H1 (cell line): ENCODE measurements at regions not wholly inside any gene's neighbourhood (a gene's known extent, or its start where the extent isn't known, plus 50 kb on each side); places are given as distances from the start of the nearest gene placed in this dataset.

Source experiments
- CTCF ChIA-PET: fragments of 300-600 bp; sonication (Branson Sonifier 250); formaldehyde crosslinking; loops from one replicate; lab custom pipeline; 2021; ENCODE audit not compliant: partially characterized antibody; lab: Charles Lee
- POLR2A ChIA-PET: fragments of 300-600 bp; sonication (Branson Sonifier 250); formaldehyde crosslinking; loops from one replicate; lab custom pipeline; 2021; ENCODE audit warnings: inconsistent platforms; ENCODE audit not compliant: partially characterized antibody; lab: Charles Lee
- DNase-seq, 2 experiments: peaks; one replicate each; pipeline versions ENCODE4 v3.0.0 to v3.0.0-alpha.2; 2010 to 2022; ENCODE audit warnings: low spot score in 2 of 2, low read depth in 1 of 2, mixed read lengths in 1 of 2
- FAIRE-seq: peaks from 2 replicates; lab custom pipeline; 2011; peaks lifted over from hg19 to GRCh38; lab: Jason Lieb, UNC
- H2AFZ ChIP-seq: 2 replicates; pipeline ENCODE4 v1.8.1; 2012; ENCODE audit warnings: low read length, inconsistent platforms
- H2AK5ac ChIP-seq: 2 replicates; pipeline ENCODE4 v1.6.1; 2013; ENCODE audit warnings: low read depth, low read length
- H2BK120ac ChIP-seq: replicated peaks from 2 replicates; pipeline ENCODE3; 2013; ENCODE audit warnings: low read depth, low read length, inconsistent platforms
- H2BK12ac ChIP-seq: 2 replicates; pipeline ENCODE4 v1.6.1; 2013; ENCODE audit warnings: low read depth, low read length
- H2BK15ac ChIP-seq: 2 replicates; pipeline ENCODE4 v1.6.1; 2013; ENCODE audit warnings: low read length
- H2BK20ac ChIP-seq: 2 replicates; pipeline ENCODE4 v1.6.1; 2013; ENCODE audit warnings: low read length
- H2BK5ac ChIP-seq: 2 replicates; pipeline ENCODE4 v1.6.1; 2013; ENCODE audit warnings: low read depth, low read length
- H3K14ac ChIP-seq: 2 replicates; pipeline ENCODE4 v1.6.1; 2013; ENCODE audit warnings: inconsistent platforms; ENCODE audit not compliant: insufficient read length
- H3K18ac ChIP-seq: 2 replicates; pipeline ENCODE4 v1.6.1; 2013; ENCODE audit warnings: low read length; ENCODE audit errors: extremely low read depth
- H3K23ac ChIP-seq: 2 replicates; pipeline ENCODE4 v1.6.1; 2013; ENCODE audit warnings: inconsistent platforms; ENCODE audit not compliant: insufficient read length
- H3K23me2 ChIP-seq: 2 replicates; pipeline ENCODE4 v1.6.1; 2013; ENCODE audit warnings: low read depth, low read length
- H3K27ac ChIP-seq: 2 replicates; pipeline ENCODE4 v1.6.1; 2011; ENCODE audit warnings: low read depth, low read length, inconsistent platforms
- H3K27me3 ChIP-seq, 4 experiments: replicated peaks in 1 of 4; 1 replicate in 1 of 4; 2 replicates in 3 of 4; pipeline versions ENCODE4 v1.6.1 to v1.8.1; 2011 to 2013; ENCODE audit warnings: low read length in 3 of 4, mild to moderate bottlenecking in 3 of 4, inconsistent platforms in 2 of 4, mixed read lengths in 2 of 4, moderate library complexity in 1 of 4; ENCODE audit not compliant: control insufficient read depth in 3 of 4, insufficient read depth in 3 of 4; ENCODE audit errors: extremely low read depth in 1 of 4
- H3K36me3 ChIP-seq, 4 experiments: 2 replicates each; pipeline versions ENCODE4 v1.6.1 to v1.8.1; 2011 to 2013; ENCODE audit warnings: mild to moderate bottlenecking in 4 of 4, low read length in 3 of 4, moderate library complexity in 2 of 4, control low read depth in 1 of 4, inconsistent platforms in 1 of 4; ENCODE audit not compliant: insufficient read depth in 4 of 4, control insufficient read depth in 2 of 4
- H3K4ac ChIP-seq: replicated peaks from 2 replicates; pipeline ENCODE3; 2013; ENCODE audit warnings: low read length, low read depth, mixed read lengths, inconsistent platforms; ENCODE audit not compliant: insufficient read length
- H3K4me1 ChIP-seq, 4 experiments: replicated peaks in 1 of 4; 1 replicate in 1 of 4; 2 replicates in 3 of 4; pipeline versions ENCODE4 v1.6.1 to v1.8.1; 2011 to 2013; ENCODE audit warnings: low read length in 3 of 4, inconsistent platforms in 2 of 4, mixed read lengths in 1 of 4; ENCODE audit not compliant: insufficient read depth in 4 of 4, control insufficient read depth in 3 of 4
- H3K4me2 ChIP-seq, 2 experiments: 2 replicates each; pipeline versions ENCODE4 v1.6.1 to v1.8.1; 2011 to 2013; ENCODE audit warnings: low read depth in 2 of 2, low read length in 2 of 2, control low read depth in 1 of 2, inconsistent platforms in 1 of 2, mild to moderate bottlenecking in 1 of 2; ENCODE audit not compliant: insufficient read depth in 1 of 2
- H3K4me3 ChIP-seq, 4 experiments: fragments of 200-600, 300-600 bp in 1 of 4; sonication (generic), shearing (Covaris generic), sonication (Bioruptor Twin) in 1 of 4; 2 replicates each; pipeline versions ENCODE4 v1.5.1 to v1.8.1; 2011 to 2016; ENCODE audit warnings: low read length in 4 of 4, low read depth in 3 of 4, control low read depth in 2 of 4, inconsistent platforms in 2 of 4, mild to moderate bottlenecking in 2 of 4, mixed read lengths in 1 of 4, moderate library complexity in 1 of 4; ENCODE audit not compliant: insufficient read depth in 2 of 4; ENCODE audit errors: extremely low read depth in 1 of 4
- H3K56ac ChIP-seq: replicated peaks from 2 replicates; pipeline ENCODE3; 2013; ENCODE audit warnings: low read depth, mild to moderate bottlenecking, mixed read lengths, low read length, inconsistent platforms; ENCODE audit not compliant: insufficient read length
- H3K79me1 ChIP-seq: 2 replicates; pipeline ENCODE4 v1.6.1; 2013; ENCODE audit warnings: low read depth, low read length, control low read depth
- H3K79me2 ChIP-seq, 2 experiments: 2 replicates each; pipeline versions ENCODE4 v1.6.1 to v1.8.1; 2012 to 2013; ENCODE audit warnings: low read length in 2 of 2, mild to moderate bottlenecking in 2 of 2, inconsistent platforms in 1 of 2; ENCODE audit not compliant: insufficient read depth in 2 of 2, control insufficient read depth in 1 of 2
- H3K9ac ChIP-seq, 4 experiments: replicated peaks in 1 of 4; 1 replicate in 1 of 4; 2 replicates in 3 of 4; pipeline versions ENCODE4 v1.6.1 to v1.8.1; 2011 to 2013; ENCODE audit warnings: low read depth in 3 of 4, low read length in 3 of 4, control low read depth in 2 of 4, mild to moderate bottlenecking in 2 of 4, moderate library complexity in 2 of 4, inconsistent platforms in 1 of 4; ENCODE audit errors: extremely low read depth in 1 of 4
- H3K9me3 ChIP-seq, 2 experiments: 2 replicates each; pipeline versions ENCODE4 v1.6.1 to v1.8.1; 2012 to 2013; ENCODE audit warnings: mild to moderate bottlenecking in 2 of 2, moderate library complexity in 2 of 2, control low read depth in 1 of 2, inconsistent platforms in 1 of 2, low read depth in 1 of 2, low read length in 1 of 2, mixed read lengths in 1 of 2; ENCODE audit not compliant: insufficient read depth in 2 of 2
- H4K20me1 ChIP-seq, 2 experiments: replicated peaks in 1 of 2; 2 replicates each; pipeline versions ENCODE3 to v1.8.1; 2011 to 2013; ENCODE audit warnings: inconsistent platforms in 2 of 2, low read length in 2 of 2, mild to moderate bottlenecking in 1 of 2; ENCODE audit not compliant: insufficient read depth in 2 of 2, control insufficient read depth in 1 of 2
- H4K5ac ChIP-seq: 2 replicates; pipeline ENCODE4 v1.6.1; 2013; ENCODE audit warnings: low read length, low read depth, mixed read lengths, inconsistent platforms; ENCODE audit not compliant: insufficient read length
- H4K8ac ChIP-seq: 2 replicates; pipeline ENCODE4 v1.8.0; 2013; ENCODE audit warnings: mild to moderate bottlenecking, moderate library complexity, low read length, inconsistent platforms; ENCODE audit not compliant: insufficient read depth; ENCODE audit errors: extremely low read depth
- H4K91ac ChIP-seq: replicated peaks from 2 replicates; pipeline ENCODE3; 2013; ENCODE audit warnings: low read length, mixed read lengths, inconsistent platforms; ENCODE audit not compliant: insufficient read length
- ATF3 ChIP-seq: IDR thresholded peaks from 2 replicates; pipeline ENCODE4 v1.6.1; 2011; ENCODE audit warnings: low read depth, mild to moderate bottlenecking, low read length; ENCODE audit not compliant: insufficient read depth
- BCL11A ChIP-seq, 2 experiments: IDR thresholded peaks; one replicate each; pipeline ENCODE4 v1.6.1; 2011; ENCODE audit warnings: low read depth in 2 of 2, low read length in 2 of 2, mild to moderate bottlenecking in 2 of 2
- CBX5 ChIP-seq: fragments of 300-800, 300-1000 bp; sonication (generic); IDR thresholded peaks from 2 replicates; pipeline ENCODE4 v1.7.1; 2016; ENCODE audit warnings: antibody characterized with exemption, low read length, low read depth
- E2F6 ChIP-seq: IDR thresholded peaks from 2 replicates; pipeline ENCODE4 v1.6.1; 2012; ENCODE audit warnings: inconsistent platforms
- FOSL1 ChIP-seq: IDR thresholded peaks from 2 replicates; pipeline ENCODE4 v1.6.1; 2011; ENCODE audit warnings: mild to moderate bottlenecking, low read depth, low read length, moderate library complexity; ENCODE audit not compliant: insufficient read depth
- GTF2F1 ChIP-seq: IDR thresholded peaks from 2 replicates; pipeline ENCODE4 v1.6.1; 2012; ENCODE audit warnings: low read depth, low read length, improper control_type of control experiment, borderline replicate concordance
- HDAC2 ChIP-seq, 2 experiments: fragments of 300-600 bp in 1 of 2; sonication (generic) in 1 of 2; IDR thresholded peaks; 2 replicates each; pipeline ENCODE4 v1.6.1; 2011 to 2012; ENCODE audit warnings: low read depth in 2 of 2, low read length in 2 of 2, mild to moderate bottlenecking in 2 of 2, moderate library complexity in 2 of 2, borderline replicate concordance in 1 of 2, inconsistent platforms in 1 of 2
- KDM1A ChIP-seq: fragments of 200-600, 300-600 bp; sonication (generic); IDR thresholded peaks from 2 replicates; pipeline ENCODE4 v1.7.1; 2016; ENCODE audit warnings: mild to moderate bottlenecking, low read length, borderline replicate concordance
- RXRA ChIP-seq: IDR thresholded peaks from 2 replicates; pipeline ENCODE4 v1.6.1; 2011; ENCODE audit warnings: low read depth, mild to moderate bottlenecking, low read length, moderate library complexity; ENCODE audit not compliant: insufficient read depth
- SP1 ChIP-seq: IDR thresholded peaks from 2 replicates; pipeline ENCODE4 v1.6.1; 2011; ENCODE audit warnings: low read depth, low read length
- USF2 ChIP-seq: IDR thresholded peaks from 2 replicates; pipeline ENCODE4 v1.6.1; 2011; ENCODE audit warnings: low read length, improper control_type of control experiment
- WGBS, 2 experiments: shearing (Covaris generic) in 1 of 2; methylation state at CpG; one replicate each; pipeline versions ENCODE4 v1.1.6 to v1.1.7; 2013 to 2015; ENCODE audit warnings: low lambda C conversion rate in 2 of 2, mixed read lengths in 2 of 2, inconsistent platforms in 1 of 2, low coverage in 1 of 2, missing lambda C conversion rate in 1 of 2; ENCODE audit not compliant: insufficient replicate concordance in 2 of 2, insufficient coverage in 1 of 2, insufficient read length in 1 of 2; ENCODE audit errors: extremely low coverage in 1 of 2, missing lambda C conversion rate in 1 of 2; 5-methylcytosine and 5-hydroxymethylcytosine counted together

GRCh38 chr16:86222965-86223551, 287.3 kb upstream of the FOXF1 start:
- Histone ChIP-seq H2AFZ (no peak overlapping the region), H3K4me2 (no peak overlapping the region), H3K27me3 (no peaks in the 10 kb centered on the region; a peak in 2 of 7 replicates), H2BK12ac (no peak overlapping the region), H4K5ac (no peak overlapping the region), H3K27ac (no peak overlapping the region), H2BK15ac (no peak overlapping the region), H3K36me3 (no peaks in the 10 kb centered on the region), H3K79me2 (no peaks in the 10 kb centered on the region), H3K4me3 (no peak overlapping the region), H3K9ac (no peak overlapping the region), H4K91ac (no peak overlapping the region), H2BK5ac (no peak overlapping the region), H3K23ac (no peak overlapping the region), H3K56ac (no peak overlapping the region), H4K20me1 (no peaks in the 10 kb centered on the region), H3K18ac (no peak overlapping the region), H2BK120ac (no peak overlapping the region), H2AK5ac (no peak overlapping the region), H3K23me2 (peaks cover 7% of the 10 kb centered on the region; the same call in 1 of the 2 replicates), H3K9me3 (no peaks in the 10 kb centered on the region), H4K8ac (no peak overlapping the region), H3K4me1 (no peaks in the 10 kb centered on the region; a peak in 1 of 7 replicates), H3K4ac (no peak overlapping the region), H2BK20ac (no peak overlapping the region), H3K79me1 (no peaks in the 10 kb centered on the region), H3K14ac (no peak overlapping the region)
- no peak for FAIRE-seq
- WGBS, 2 experiments = 85% methylated on average over 11 of the region's 11 CpGs; no CpG with 5 or more reads in 1 of the 2 experiments
- POLR2A ChIA-PET = no interaction called here
- DNase-seq = no peak
- CTCF ChIA-PET = interaction anchor here (0.7 to 2.2 kb wide), 8 partner anchors 9 to 294 kb away, joined by 3 to 10 read pairs (median 4); no protein-coding TSS in a partner anchor
- no peak for TF ChIP-seq BCL11A (IDR thresholded peaks at IDR 0.05; ENCODE audit: low read depth in 2 of 2, low read length in 2 of 2)
- no peak for TF ChIP-seq ATF3
- no peak for TF ChIP-seq SP1
- TF ChIP-seq HDAC2 (IDR thresholded peaks at IDR 0.05; ENCODE audit: borderline replicate concordance in 1 of 2, low read depth in 2 of 2, low read length in 2 of 2) = no peak
- TF ChIP-seq CBX5 = no peak
- no peak for TF ChIP-seq E2F6
- no peak for TF ChIP-seq GTF2F1
- TF ChIP-seq FOSL1 = no peak
- no peak for TF ChIP-seq USF2
- no peak for TF ChIP-seq KDM1A
- TF ChIP-seq RXRA = no peak
